ENCODE measurements at regions not wholly inside any gene's neighbourhood (a gene's known extent, or its start where the extent isn't known, plus 50 kb on each side); places are given as distances from the start of the nearest gene placed in this dataset.

DNA sequence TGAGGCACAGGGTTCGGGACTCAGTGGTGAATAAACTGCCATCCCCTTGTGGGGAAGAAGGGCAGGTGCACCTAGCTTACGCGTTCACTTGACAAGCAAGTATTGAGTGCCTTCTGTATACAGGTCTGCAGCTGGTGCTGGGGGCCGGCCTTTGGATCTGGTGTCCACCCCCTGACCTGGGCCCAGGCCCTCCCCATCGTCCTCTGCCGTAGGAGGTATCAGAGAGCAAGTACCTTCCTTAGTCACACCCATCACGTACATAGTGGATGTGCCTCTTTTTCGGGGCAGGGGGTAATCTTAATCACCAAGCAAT is 53.3 kb downstream of the SMIM38 start:
- H2AK5ac ChIP-seq (ENCODE audit: low read length) = no peak overlapping the region
- H3K27ac ChIP-seq (ENCODE audit: low read depth, low read length) = no peak overlapping the region

DNA sequence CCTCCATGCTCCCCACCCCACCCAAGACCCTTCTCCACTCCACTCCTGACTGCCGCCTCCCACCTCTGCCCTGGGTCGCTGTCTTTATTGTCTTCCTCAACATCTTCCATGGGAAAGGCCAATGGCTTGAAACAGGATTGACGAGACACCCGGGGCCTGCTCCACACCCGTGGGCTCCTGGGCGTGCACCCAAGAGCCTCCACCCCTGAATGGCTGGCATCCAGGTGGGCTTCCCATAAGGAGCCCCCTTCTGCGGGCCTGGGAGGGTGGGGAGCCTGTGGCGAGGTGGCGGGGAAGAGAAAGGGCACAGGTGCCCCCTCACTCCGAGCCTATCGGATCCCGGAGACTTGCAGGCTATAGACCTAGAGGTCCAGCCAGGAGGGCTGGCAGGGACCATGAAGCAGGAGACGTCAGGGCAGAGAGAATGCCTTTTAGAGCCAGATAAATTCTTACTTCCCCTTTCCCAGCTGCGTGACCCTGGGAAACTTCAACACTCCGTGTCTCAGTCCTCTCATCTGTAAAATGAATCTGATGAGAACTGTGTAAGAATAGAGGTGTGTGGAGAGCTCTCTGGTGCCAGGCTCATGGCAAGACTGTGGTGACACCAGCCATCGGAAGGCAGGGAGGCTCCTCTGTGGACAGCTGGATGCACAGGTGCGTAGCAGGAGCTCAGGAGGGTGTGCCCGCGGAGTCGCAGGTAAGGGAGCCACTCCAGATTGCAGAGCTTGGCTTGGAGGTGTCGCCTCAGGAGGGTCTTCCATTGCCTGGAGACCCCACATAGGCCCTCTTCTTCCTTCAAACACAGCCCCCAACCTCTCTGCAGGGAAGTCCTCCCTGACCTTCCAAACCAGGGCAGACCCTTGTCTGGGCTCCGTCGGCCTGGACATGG is 53.9 kb downstream of the SMIM38 start:
- H2AK5ac ChIP-seq (ENCODE audit: low read length) = no peak overlapping the region
- H2AFZ ChIP-seq (ENCODE audit: insufficient read depth, low read length, poor library complexity) = no peak overlapping the region
- no peak overlapping the region for H3K4me3 ChIP-seq (ENCODE audit: low read depth, low read length)
- H3K27me3 ChIP-seq (ENCODE audit: insufficient read depth, low read length) = no peaks in the 10 kb centered on the region
- no peak overlapping the region for H2BK12ac ChIP-seq (ENCODE audit: low read length)
- no peak overlapping the region for H3K23ac ChIP-seq (ENCODE audit: low read length)
- H3K79me2 ChIP-seq (ENCODE audit: control insufficient read depth, insufficient read depth, low read length, poor library complexity) = no peaks in the 10 kb centered on the region
- no peak for DNase-seq
- H3K9me3 ChIP-seq (ENCODE audit: insufficient read depth, low read depth, low read length) = peaks cover 5% of the 10 kb centered on the region
- H3K18ac ChIP-seq (ENCODE audit: low read length) = no peak overlapping the region
- H3K4me2 ChIP-seq (ENCODE audit: low read length) = no peak overlapping the region
- H4K8ac ChIP-seq (ENCODE audit: low read depth, low read length) = no peak overlapping the region
- no peak overlapping the region for H4K12ac ChIP-seq (ENCODE audit: low read depth, low read length)
- H2BK5ac ChIP-seq (ENCODE audit: low read depth, low read length, poor library complexity) = no peak overlapping the region
- no CpG with 5 or more reads among the region's 23 CpGs for WGBS (ENCODE audit: extremely low coverage, insufficient coverage, insufficient read length)
- no peaks in the 10 kb centered on the region for H3K79me1 ChIP-seq (ENCODE audit: low read length)
- H3K27ac ChIP-seq (ENCODE audit: low read depth, low read length) = no peak overlapping the region
- H3K36me3 ChIP-seq (ENCODE audit: control insufficient read depth in 1 of 2, insufficient read depth in 2 of 2, low read length in 2 of 2) = no peaks in the 10 kb centered on the region
- H4K91ac ChIP-seq (ENCODE audit: low read depth, low read length) = no peak overlapping the region
- H3K4ac ChIP-seq (ENCODE audit: low read depth, low read length) = no peak overlapping the region
- no peak overlapping the region for H3K9ac ChIP-seq (ENCODE audit: low read length)
- H3K14ac ChIP-seq (ENCODE audit: low read length) = no peak overlapping the region
- no peaks in the 10 kb centered on the region for H3K4me1 ChIP-seq (ENCODE audit: control insufficient read depth in 1 of 2, insufficient read depth in 2 of 2, low read length in 2 of 2)
- H2BK120ac ChIP-seq (ENCODE audit: insufficient read depth, low read length, poor library complexity) = no peak overlapping the region

More for the DNA sequence above, 53.3 kb downstream of the SMIM38 start:
- no peak overlapping the region for H3K18ac ChIP-seq (ENCODE audit: low read length)
- H4K8ac ChIP-seq (ENCODE audit: low read depth, low read length) = no peak overlapping the region
- H3K79me2 ChIP-seq (ENCODE audit: control insufficient read depth, insufficient read depth, low read length, poor library complexity) = no peaks in the 10 kb centered on the region
- H4K12ac ChIP-seq (ENCODE audit: low read depth, low read length) = no peak overlapping the region
- no peak overlapping the region for H2BK12ac ChIP-seq (ENCODE audit: low read length)
- no peak overlapping the region for H2BK5ac ChIP-seq (ENCODE audit: low read depth, low read length, poor library complexity)
- no peaks in the 10 kb centered on the region for H3K79me1 ChIP-seq (ENCODE audit: low read length)
- no peak overlapping the region for H3K4ac ChIP-seq (ENCODE audit: low read depth, low read length)
- H2BK120ac ChIP-seq (ENCODE audit: insufficient read depth, low read length, poor library complexity) = no peak overlapping the region
- DNase-seq = no peak
- H3K14ac ChIP-seq (ENCODE audit: low read length) = no peak overlapping the region
- peaks cover 5% of the 10 kb centered on the region for H3K9me3 ChIP-seq (ENCODE audit: insufficient read depth, low read depth, low read length)
- H3K4me1 ChIP-seq (ENCODE audit: control insufficient read depth in 1 of 2, insufficient read depth in 2 of 2, low read length in 2 of 2) = no peaks in the 10 kb centered on the region
- H3K9ac ChIP-seq (ENCODE audit: low read length) = no peak overlapping the region
- H4K91ac ChIP-seq (ENCODE audit: low read depth, low read length) = no peak overlapping the region
- no peaks in the 10 kb centered on the region for H3K36me3 ChIP-seq (ENCODE audit: control insufficient read depth in 1 of 2, insufficient read depth in 2 of 2, low read length in 2 of 2)
- WGBS (ENCODE audit: extremely low coverage, insufficient coverage, insufficient read length) = no CpG with 5 or more reads among the region's 8 CpGs
- H3K27me3 ChIP-seq (ENCODE audit: insufficient read depth, low read length) = no peaks in the 10 kb centered on the region
- no peak overlapping the region for H3K4me3 ChIP-seq (ENCODE audit: low read depth, low read length)
- no peak overlapping the region for H2AFZ ChIP-seq (ENCODE audit: insufficient read depth, low read length, poor library complexity)
- no peak overlapping the region for H3K4me2 ChIP-seq (ENCODE audit: low read length)
- H3K23ac ChIP-seq (ENCODE audit: low read length) = no peak overlapping the region

DNA sequence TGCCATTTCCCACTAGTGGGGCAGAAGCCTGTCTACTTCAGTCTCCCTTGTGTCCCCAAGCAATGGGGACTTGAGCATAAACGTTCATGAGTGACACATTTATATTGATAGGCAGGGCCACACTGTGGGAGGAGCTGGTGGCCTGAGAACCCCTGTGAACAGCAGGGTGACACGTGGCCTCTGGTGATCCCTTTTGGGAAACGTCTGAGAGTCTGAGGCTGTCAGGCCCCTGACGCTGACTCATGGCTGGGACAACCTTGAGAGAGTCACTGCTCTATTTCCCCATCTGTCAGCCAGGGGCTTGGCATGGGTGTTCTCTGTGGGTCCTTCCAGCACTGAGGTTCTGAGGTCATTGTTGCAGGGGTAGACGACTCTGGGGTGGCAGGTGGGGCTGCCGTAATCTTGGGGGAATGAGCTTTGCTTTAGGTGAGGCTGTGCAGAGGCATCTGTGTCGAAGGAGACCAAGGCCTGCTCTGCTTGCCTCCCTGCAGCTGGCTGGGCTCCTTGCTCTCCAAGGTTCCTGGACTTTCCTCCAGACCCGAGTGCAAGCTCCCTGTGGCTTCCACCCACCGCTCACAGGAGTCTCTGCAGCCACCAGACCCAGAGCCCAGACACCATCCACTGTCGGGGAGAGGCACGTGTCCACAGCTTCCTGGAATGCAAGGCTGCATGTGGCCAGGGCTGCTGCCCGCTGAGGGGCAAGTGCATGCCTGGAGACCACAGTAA is 54.7 kb downstream of the SMIM38 start:
- no CpG with 5 or more reads among the region's 12 CpGs for WGBS (ENCODE audit: extremely low coverage, insufficient coverage, insufficient read length)
- H3K36me3 ChIP-seq (ENCODE audit: control insufficient read depth in 1 of 2, insufficient read depth in 2 of 2, low read length in 2 of 2) = no peaks in the 10 kb centered on the region
- H2BK120ac ChIP-seq (ENCODE audit: insufficient read depth, low read length, poor library complexity) = no peak overlapping the region
- no peak overlapping the region for H2BK12ac ChIP-seq (ENCODE audit: low read length)
- no peak overlapping the region for H3K4ac ChIP-seq (ENCODE audit: low read depth, low read length)
- H3K79me1 ChIP-seq (ENCODE audit: low read length) = no peaks in the 10 kb centered on the region
- H2AFZ ChIP-seq (ENCODE audit: insufficient read depth, low read length, poor library complexity) = no peak overlapping the region
- H2AK5ac ChIP-seq (ENCODE audit: low read length) = no peak overlapping the region
- no peak overlapping the region for H3K18ac ChIP-seq (ENCODE audit: low read length)
- H3K14ac ChIP-seq (ENCODE audit: low read length) = no peak overlapping the region
- no peak overlapping the region for H3K9ac ChIP-seq (ENCODE audit: low read length)
- H4K12ac ChIP-seq (ENCODE audit: low read depth, low read length) = no peak overlapping the region
- peak; percentile 7 to 8 for DNase-seq
- no peak overlapping the region for H4K91ac ChIP-seq (ENCODE audit: low read depth, low read length)
- no peak overlapping the region for H3K4me3 ChIP-seq (ENCODE audit: low read depth, low read length)
- H3K4me2 ChIP-seq (ENCODE audit: low read length) = no peak overlapping the region
- no peaks in the 10 kb centered on the region for H3K79me2 ChIP-seq (ENCODE audit: control insufficient read depth, insufficient read depth, low read length, poor library complexity)
- no peak overlapping the region for H3K27ac ChIP-seq (ENCODE audit: low read depth, low read length)
- H2BK5ac ChIP-seq (ENCODE audit: low read depth, low read length, poor library complexity) = no peak overlapping the region
- H3K27me3 ChIP-seq (ENCODE audit: insufficient read depth, low read length) = no peaks in the 10 kb centered on the region
- H3K9me3 ChIP-seq (ENCODE audit: insufficient read depth, low read depth, low read length) = peaks cover 5% of the 10 kb centered on the region
- no peak overlapping the region for H4K8ac ChIP-seq (ENCODE audit: low read depth, low read length)
- H3K4me1 ChIP-seq (ENCODE audit: control insufficient read depth in 1 of 2, insufficient read depth in 2 of 2, low read length in 2 of 2) = no peaks in the 10 kb centered on the region
- H3K23ac ChIP-seq (ENCODE audit: low read length) = no peak overlapping the region

DNA sequence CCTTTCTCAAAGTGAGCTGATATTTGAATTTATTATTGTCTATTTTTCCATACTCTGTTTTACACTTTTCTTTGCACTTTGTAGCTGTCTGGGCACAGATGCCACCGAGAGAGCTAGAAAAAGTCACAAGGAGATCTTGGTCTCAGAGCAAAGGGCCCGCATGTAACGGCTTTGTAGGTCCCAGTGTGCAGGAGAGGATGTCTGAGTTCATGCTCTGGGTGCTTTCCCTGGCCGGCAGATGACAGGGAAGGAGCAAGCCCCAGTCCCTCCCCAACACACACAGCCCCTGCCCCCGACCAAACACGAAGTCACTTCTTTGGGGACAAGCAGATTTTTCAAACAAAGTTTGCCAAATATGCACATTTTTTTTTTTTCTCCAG is 55.8 kb downstream of the SMIM38 start:
- Histone ChIP-seq H4K91ac (ENCODE audit: low read depth, low read length) (no peak overlapping the region), H3K18ac (ENCODE audit: low read length) (no peak overlapping the region), H2AK5ac (ENCODE audit: low read length) (no peak overlapping the region), H2BK12ac (ENCODE audit: low read length) (no peak overlapping the region), H3K14ac (ENCODE audit: low read length) (no peak overlapping the region), H3K9ac (ENCODE audit: low read length) (no peak overlapping the region), H2BK5ac (ENCODE audit: low read depth, low read length, poor library complexity) (no peak overlapping the region), H3K79me2 (ENCODE audit: control insufficient read depth, insufficient read depth, low read length, poor library complexity) (no peaks in the 10 kb centered on the region), H3K27ac (ENCODE audit: low read depth, low read length) (no peak overlapping the region), H3K4me2 (ENCODE audit: low read length) (no peak overlapping the region), H3K9me3 (ENCODE audit: insufficient read depth, low read depth, low read length) (peaks cover 8% of the 10 kb centered on the region), H3K79me1 (ENCODE audit: low read length) (no peaks in the 10 kb centered on the region), H3K36me3 (ENCODE audit: control insufficient read depth in 1 of 2, insufficient read depth in 2 of 2, low read length in 2 of 2) (no peaks in the 10 kb centered on the region), H3K4ac (ENCODE audit: low read depth, low read length) (no peak overlapping the region), H3K27me3 (ENCODE audit: insufficient read depth, low read length) (no peaks in the 10 kb centered on the region), H3K23ac (ENCODE audit: low read length) (no peak overlapping the region), H4K8ac (ENCODE audit: low read depth, low read length) (no peak overlapping the region), H4K12ac (ENCODE audit: low read depth, low read length) (no peak overlapping the region), H3K4me1 (ENCODE audit: control insufficient read depth in 1 of 2, insufficient read depth in 2 of 2, low read length in 2 of 2) (no peaks in the 10 kb centered on the region), H2BK120ac (ENCODE audit: insufficient read depth, low read length, poor library complexity) (no peak overlapping the region), H3K4me3 (ENCODE audit: low read depth, low read length) (no peak overlapping the region), H2AFZ (ENCODE audit: insufficient read depth, low read length, poor library complexity) (no peak overlapping the region)
- no peak for DNase-seq
- WGBS (ENCODE audit: extremely low coverage, insufficient coverage, insufficient read length) = no CpG with 5 or more reads among the region's 6 CpGs

All from trophoblast cell (in vitro differentiated cells and primary cell).